K562 (cell line): ENCODE measurements at regions not wholly inside any gene's neighbourhood (a gene's known extent, or its start where the extent isn't known, plus 50 kb on each side); places are given as distances from the start of the nearest gene placed in this dataset.

Experiments
- ATAC-seq: fragments of 200-7000 bp; cut with Tn5 transposase; 3 replicates; pipeline ENCODE4 v1.9.1; 2020; ENCODE audit warnings: moderate library complexity
- BruUV-seq: library from RNA; stranded (reverse); fragments of 400-500 nt; replicated peaks from 2 replicates; lab custom pipeline; 2021; lab: Mats Ljungman, UMichigan
- CTCF ChIA-PET: fragments of 300-600 bp; formaldehyde crosslinking; extraction: SDS; loops from one replicate; lab custom pipeline; 2021; ENCODE audit warnings: low intra/inter-chr PET ratio; lab: Yijun Ruan, JAX
- POLR2A ChIA-PET: fragments of 300-600, 350-650 bp; sonication (Branson Sonifier 250); formaldehyde crosslinking; extraction: SDS; loops from one replicate; lab custom pipeline; 2021; ENCODE audit warnings: antibody characterized with exemption, inconsistent platforms; lab: Yijun Ruan, JAX
- DNase-seq, 4 experiments: peaks; one replicate each; pipeline versions ENCODE4 v3.0.0 to v3.0.0-alpha.2; 2011 to 2018; ENCODE audit warnings: low spot score in 3 of 4, mixed read lengths in 3 of 4; ENCODE audit errors: extremely low read depth in 1 of 4
- FAIRE-seq: peaks from 2 replicates; lab custom pipeline; 2011; peaks lifted over from hg19 to GRCh38; lab: Jason Lieb, UNC
- H2AFZ ChIP-seq: 2 replicates; pipeline ENCODE4 v1.6.0; 2011; ENCODE audit warnings: low read depth, low read length, control low read depth, inconsistent platforms
- H3K27ac ChIP-seq: fragments of 200-600 bp; 3 replicates; pipeline ENCODE4 v1.8.0; 2011; ENCODE audit warnings: low read depth, mild to moderate bottlenecking, control low read depth, inconsistent platforms, low read length, moderate library complexity, mixed read lengths; ENCODE audit errors: extremely low read depth
- H3K27me3 ChIP-seq, 2 experiments: fragments of 300-600 bp in 1 of 2; 2 replicates in 1 of 2; 3 replicates in 1 of 2; pipeline versions ENCODE4 v1.6.0 to v1.8.0; 2011; ENCODE audit warnings: inconsistent platforms in 2 of 2, low read length in 2 of 2, mild to moderate bottlenecking in 1 of 2, mixed read lengths in 1 of 2, moderate library complexity in 1 of 2; ENCODE audit not compliant: control insufficient read depth in 2 of 2, insufficient read depth in 2 of 2
- H3K36me3 ChIP-seq: fragments of 300-600 bp; 3 replicates; pipeline ENCODE4 v1.8.0; 2011; ENCODE audit warnings: mild to moderate bottlenecking, low read length, inconsistent platforms; ENCODE audit not compliant: control insufficient read depth, insufficient read depth
- H3K4me1 ChIP-seq, 2 experiments: fragments of 200-600 bp in 1 of 2; replicated peaks in 1 of 2; 2 replicates in 1 of 2; 3 replicates in 1 of 2; pipeline versions ENCODE4 v1.5.1 to v1.8.0; 2011; ENCODE audit warnings: inconsistent platforms in 2 of 2, low read length in 2 of 2, mild to moderate bottlenecking in 1 of 2, mixed read lengths in 1 of 2, moderate library complexity in 1 of 2; ENCODE audit not compliant: control insufficient read depth in 2 of 2, insufficient read depth in 2 of 2
- H3K4me2 ChIP-seq: 2 replicates; pipeline ENCODE4 v1.6.1; 2011; ENCODE audit warnings: low read length, control low read depth, inconsistent platforms, mixed read lengths; ENCODE audit not compliant: insufficient read depth
- H3K4me3 ChIP-seq: fragments of 200-600 bp; sonication (generic), shearing (Covaris generic); 2 replicates; pipeline ENCODE4 v1.5.1; 2016; ENCODE audit warnings: control low read depth, inconsistent platforms
- H3K79me2 ChIP-seq: fragments of 200-600 bp; 3 replicates; pipeline ENCODE4 v1.8.0; 2011; ENCODE audit warnings: low read length, inconsistent platforms; ENCODE audit not compliant: control insufficient read depth, insufficient read depth
- H3K9ac ChIP-seq, 2 experiments: 2 replicates each; pipeline versions ENCODE4 v1.6.0 to v1.6.1; 2011; ENCODE audit warnings: low read depth in 2 of 2, low read length in 2 of 2, control low read depth in 1 of 2, inconsistent platforms in 1 of 2, mild to moderate bottlenecking in 1 of 2, mixed read lengths in 1 of 2; ENCODE audit not compliant: insufficient read depth in 1 of 2
- H3K9me1 ChIP-seq: one replicate; pipeline ENCODE4 v1.6.0; 2011; ENCODE audit warnings: inconsistent platforms, mild to moderate bottlenecking, low read length, moderate library complexity; ENCODE audit not compliant: control insufficient read depth, insufficient read depth
- H3K9me3 ChIP-seq: replicated peaks from 2 replicates; pipeline ENCODE4 v1.5.1; 2011; ENCODE audit warnings: low read depth, low read length, inconsistent platforms; ENCODE audit not compliant: control insufficient read depth, insufficient read depth
- H4K20me1 ChIP-seq: replicated peaks from 2 replicates; pipeline ENCODE4 v1.6.1; 2011; ENCODE audit warnings: low read length, inconsistent platforms, mixed read lengths; ENCODE audit not compliant: control insufficient read depth, insufficient read depth
- DACH1 ChIP-seq: fragments of 450-650 bp; IDR thresholded peaks from 2 replicates; pipeline ENCODE4 v1.6.1; 2018; ENCODE audit not compliant: partially characterized antibody
- ELF2 ChIP-seq: fragments of 250-450 bp; sonication (Bioruptor Pico); IDR thresholded peaks from 2 replicates; pipeline ENCODE4 v1.5.0; 2021; ENCODE audit warnings: mild to moderate bottlenecking
- MAFG ChIP-seq: fragments of 450-650 bp; conservative IDR thresholded peaks from 2 replicates; pipeline ENCODE4 v1.6.1; 2016; ENCODE audit warnings: missing genetic modification characterization, missing compliant biosample characterization
- MYBL2 ChIP-seq, 2 experiments: fragments of 450-650 bp in 1 of 2; sonication (generic) in 1 of 2; formaldehyde crosslinking in 1 of 2; IDR thresholded peaks; 2 replicates each; pipeline versions ENCODE4 v1.6.1 to v1.8.1; 2017 to 2022; ENCODE audit warnings: borderline replicate concordance in 1 of 2, inconsistent platforms in 1 of 2, low read depth in 1 of 2, mild to moderate bottlenecking in 1 of 2, missing genetic modification reagents in 1 of 2, moderate library complexity in 1 of 2
- RB1 ChIP-seq: fragments of 450-650 bp; IDR thresholded peaks from 2 replicates; pipeline ENCODE4 v1.6.1; 2017; ENCODE audit warnings: low read depth, mild to moderate bottlenecking
- RFX5 ChIP-seq: IDR thresholded peaks from 2 replicates; pipeline ENCODE4 v1.6.1; 2011; ENCODE audit warnings: low read depth, mild to moderate bottlenecking, improper control_type of control experiment, low read length
- WGBS: fragments of 100-300 bp; shearing (Covaris generic); methylation state at CpG from one replicate; pipeline ENCODE4 v1.1.6; 2016; ENCODE audit warnings: low coverage, mixed read lengths; ENCODE audit not compliant: insufficient coverage; ENCODE audit errors: missing lambda C conversion rate; 5-methylcytosine and 5-hydroxymethylcytosine counted together
- in situ Hi-C: fragments of 300-500 bp; cut with MboI; formaldehyde crosslinking; loops from 4 replicates; pipeline ENCODE4 v1.15.0; 2018; ENCODE audit warnings: inconsistent platforms, mixed read lengths
- intact Hi-C: fragments of 100-400 bp; cut with micrococcal nuclease; formaldehyde crosslinking; loops from 2 replicates; pipeline ENCODE4 v1.14.2; 2022
- TF ChIP-seq, protein P1 (sequence below): sonication (generic); formaldehyde crosslinking; IDR thresholded peaks from 2 replicates; pipeline ENCODE4 v1.9.0; 2022; ENCODE audit warnings: mild to moderate bottlenecking, missing genetic modification reagents
- TF ChIP-seq, protein P2 (sequence below): fragments of 450-650 bp; formaldehyde crosslinking; IDR thresholded peaks from 2 replicates; pipeline ENCODE4 v1.4.0; 2020; ENCODE audit warnings: mild to moderate bottlenecking, mixed read lengths

DNA sequence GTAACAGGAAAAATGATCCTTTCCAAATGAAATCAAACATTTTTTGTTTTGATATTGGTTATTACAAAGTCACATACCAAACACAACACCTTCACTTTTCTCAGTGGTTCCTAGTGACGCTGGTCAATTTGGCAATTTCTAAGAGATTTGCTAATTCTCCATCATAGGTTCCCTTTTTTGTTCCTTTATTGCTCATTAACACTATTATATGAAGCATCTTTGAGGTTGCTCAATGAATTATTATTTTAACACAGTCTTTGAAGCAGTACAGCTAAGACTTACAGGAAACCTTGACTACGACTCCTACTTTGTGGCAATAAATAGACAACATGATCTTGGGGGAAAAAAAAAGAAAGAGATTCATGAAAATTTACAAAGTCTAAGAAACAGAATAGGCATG, 152.2 kb upstream of the VRK2 start:
- H3K9ac ChIP-seq: no peak overlapping the region
- H3K79me2 ChIP-seq: no peaks in the 10 kb centered on the region
- DNase-seq: no peak
- H4K20me1 ChIP-seq: no peaks in the 10 kb centered on the region
- FAIRE-seq: no peak
- TF ChIP-seq MAFG (tag) (no peak), RB1 (no peak), DACH1 (no peak), RFX5 (no peak), ELF2 (CRISPR knock-in tag) (no peak)
- TF ChIP-seq, protein P1, sequence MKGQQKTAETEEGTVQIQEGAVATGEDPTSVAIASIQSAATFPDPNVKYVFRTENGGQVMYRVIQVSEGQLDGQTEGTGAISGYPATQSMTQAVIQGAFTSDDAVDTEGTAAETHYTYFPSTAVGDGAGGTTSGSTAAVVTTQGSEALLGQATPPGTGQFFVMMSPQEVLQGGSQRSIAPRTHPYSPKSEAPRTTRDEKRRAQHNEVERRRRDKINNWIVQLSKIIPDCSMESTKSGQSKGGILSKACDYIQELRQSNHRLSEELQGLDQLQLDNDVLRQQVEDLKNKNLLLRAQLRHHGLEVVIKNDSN: no peak
- H3K9me3 ChIP-seq: no peaks in the 10 kb centered on the region
- H3K4me1 ChIP-seq: no peaks in the 10 kb centered on the region
- H3K27me3 ChIP-seq: no peaks in the 10 kb centered on the region
- H3K4me2 ChIP-seq: no peak overlapping the region
- no peak for ATAC-seq
- no peaks in the 10 kb centered on the region for H3K36me3 ChIP-seq
- H2AFZ ChIP-seq: no peak overlapping the region
- WGBS: 5% methylated on average over 2 of the region's 2 CpGs
- BruUV-seq: no TSS peak
- no peak overlapping the region for H3K27ac ChIP-seq
- no peaks in the 10 kb centered on the region for H3K9me1 ChIP-seq
- intact Hi-C loops: no loop called here
- H3K4me3 ChIP-seq: no peak overlapping the region
- ChIA-PET CTCF (no interaction called here), POLR2A (no interaction called here)
- in situ Hi-C loops: no loop called here

DNA sequence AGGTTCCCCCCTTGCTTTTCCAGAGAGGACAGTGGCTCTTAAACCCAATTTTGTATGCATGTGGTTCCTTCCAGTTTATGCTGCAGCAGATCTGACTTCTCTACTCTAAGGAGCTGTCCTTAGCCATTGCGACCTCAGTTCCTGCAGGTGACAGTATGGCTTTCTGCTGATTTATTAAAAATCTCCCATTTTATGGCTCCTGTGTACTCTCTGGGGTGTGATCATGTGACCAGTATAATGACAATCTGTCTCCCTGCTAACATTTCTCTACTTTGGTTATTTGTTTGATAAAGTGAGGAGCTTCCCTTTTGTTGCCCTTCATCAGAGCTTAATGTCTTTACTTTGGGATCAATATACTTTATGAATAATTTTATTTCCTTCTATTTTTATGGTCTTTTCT, 148.7 kb upstream of the VRK2 start:
- Histone ChIP-seq H3K4me2 (no peak overlapping the region), H3K9me1 (no peaks in the 10 kb centered on the region), H3K79me2 (no peaks in the 10 kb centered on the region)
- TF ChIP-seq MYBL2 (IDR thresholded peaks at IDR 0.05; ENCODE audit: low read depth): no peak
- no peak for TF ChIP-seq MYBL2 (CRISPR knock-in tag; IDR thresholded peaks at IDR 0.05; ENCODE audit: borderline replicate concordance)
- TF ChIP-seq, protein P2, sequence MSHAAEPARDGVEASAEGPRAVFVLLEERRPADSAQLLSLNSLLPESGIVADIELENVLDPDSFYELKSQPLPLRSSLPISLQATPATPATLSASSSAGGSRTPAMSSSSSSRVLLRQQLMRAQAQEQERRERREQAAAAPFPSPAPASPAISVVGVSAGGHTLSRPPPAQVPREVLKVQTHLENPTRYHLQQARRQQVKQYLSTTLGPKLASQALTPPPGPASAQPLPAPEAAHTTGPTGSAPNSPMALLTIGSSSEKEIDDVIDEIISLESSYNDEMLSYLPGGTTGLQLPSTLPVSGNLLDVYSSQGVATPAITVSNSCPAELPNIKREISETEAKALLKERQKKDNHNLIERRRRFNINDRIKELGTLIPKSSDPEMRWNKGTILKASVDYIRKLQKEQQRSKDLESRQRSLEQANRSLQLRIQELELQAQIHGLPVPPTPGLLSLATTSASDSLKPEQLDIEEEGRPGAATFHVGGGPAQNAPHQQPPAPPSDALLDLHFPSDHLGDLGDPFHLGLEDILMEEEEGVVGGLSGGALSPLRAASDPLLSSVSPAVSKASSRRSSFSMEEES (CRISPR knock-in tag): peak; percentile 70
- TF ChIP-seq, all 486 proteins: peak for 1
- Histone ChIP-seq H3K36me3 (no peaks in the 10 kb centered on the region), H3K27ac (no peak overlapping the region), H3K4me1 (no peaks in the 10 kb centered on the region), H3K9ac (no peak overlapping the region), H3K27me3 (no peaks in the 10 kb centered on the region), H3K9me3 (no peaks in the 10 kb centered on the region), H2AFZ (no peak overlapping the region), H4K20me1 (no peaks in the 10 kb centered on the region), H3K4me3 (no peak overlapping the region)
- in situ Hi-C loops: no loop called here
- DNase-seq: no peak
- ATAC-seq: no peak
- 9% methylated on average over 1 of the region's 1 CpG for WGBS
- no peak for FAIRE-seq
- BruUV-seq: no TSS peak
- CTCF ChIA-PET: no interaction called here
- POLR2A ChIA-PET: interaction anchor here (1.0 kb wide), 1 partner anchor 94 kb away, joined by 3 read pairs; no protein-coding TSS in a partner anchor
- intact Hi-C loops: no loop called here
